IMR-90 (cell line): ENCODE measurements at regions not wholly inside any gene's neighbourhood (a gene's known extent, or its start where the extent isn't known, plus 50 kb on each side); places are given as distances from the start of the nearest gene placed in this dataset.

ENCODE experiments used
- ATAC-seq: fragments of 200-7000 bp; cut with Tn5 transposase; 2 replicates; pipeline ENCODE4 v1.9.1; 2020; ENCODE audit warnings: low read depth, mild to moderate bottlenecking, moderate library complexity
- BruUV-seq: library from RNA; stranded (reverse); fragments of 400-500 nt; replicated peaks from 2 replicates; lab custom pipeline; 2021; lab: Mats Ljungman, UMichigan
- CTCF ChIA-PET: fragments of 300-600 bp; formaldehyde crosslinking; extraction: SDS; loops from one replicate; lab custom pipeline; 2021; ENCODE audit warnings: antibody characterized with exemption; lab: Yijun Ruan, JAX
- POLR2A ChIA-PET: fragments of 300-600 bp; sonication (Branson Sonifier 250); formaldehyde crosslinking; loops from one replicate; lab custom pipeline; 2022; ENCODE audit warnings: antibody characterized with exemption; ENCODE audit not compliant: unreplicated experiment; lab: Charles Lee
- DNase-seq: peaks from one replicate; pipeline ENCODE4 v3.0.0; 2013
- H2AFZ ChIP-seq: replicated peaks from 2 replicates; pipeline ENCODE3; 2013; ENCODE audit warnings: low read length, mild to moderate bottlenecking; ENCODE audit not compliant: poor library complexity
- H2AK5ac ChIP-seq: 2 replicates; pipeline ENCODE4 v1.6.1; 2013; ENCODE audit warnings: low read depth, low read length, inconsistent platforms
- H2AK9ac ChIP-seq: replicated peaks from 2 replicates; pipeline ENCODE3; 2013; ENCODE audit warnings: mild to moderate bottlenecking, low read depth, low read length, moderate library complexity; ENCODE audit not compliant: poor library complexity
- H2BK120ac ChIP-seq: 2 replicates; pipeline ENCODE4 v1.6.1; 2013; ENCODE audit warnings: low read depth, low read length, inconsistent platforms
- H2BK15ac ChIP-seq: 3 replicates; pipeline ENCODE4 v1.6.1; 2013; ENCODE audit warnings: low read depth, low read length, inconsistent platforms
- H2BK20ac ChIP-seq: 2 replicates; pipeline ENCODE4 v1.6.1; 2013; ENCODE audit warnings: low read depth, mild to moderate bottlenecking, inconsistent platforms, low read length, moderate library complexity
- H2BK5ac ChIP-seq: 2 replicates; pipeline ENCODE4 v1.6.1; 2013; ENCODE audit warnings: mild to moderate bottlenecking, low read depth, low read length, inconsistent platforms; ENCODE audit not compliant: poor library complexity, severe bottlenecking
- H3K14ac ChIP-seq: replicated peaks from 2 replicates; pipeline ENCODE4 v1.6.1; 2013; ENCODE audit warnings: low read depth, low read length, inconsistent platforms
- H3K18ac ChIP-seq: 2 replicates; pipeline ENCODE4 v1.6.1; 2013; ENCODE audit warnings: low read depth, low read length, control low read depth
- H3K23ac ChIP-seq: 2 replicates; pipeline ENCODE4 v1.6.1; 2013; ENCODE audit warnings: low read depth, low read length, inconsistent platforms
- H3K27ac ChIP-seq: 2 replicates; pipeline ENCODE4 v1.5.1; 2013; ENCODE audit warnings: mild to moderate bottlenecking, control low read depth, low read length; ENCODE audit not compliant: insufficient read depth
- H3K27me3 ChIP-seq: 2 replicates; pipeline ENCODE4 v1.6.1; 2013; ENCODE audit warnings: low read length; ENCODE audit not compliant: control insufficient read depth, insufficient read depth
- H3K36me3 ChIP-seq: 2 replicates; pipeline ENCODE4 v1.6.1; 2013; ENCODE audit warnings: low read length, mixed read lengths; ENCODE audit not compliant: control insufficient read depth, insufficient read depth
- H3K4ac ChIP-seq: 2 replicates; pipeline ENCODE4 v1.6.1; 2013; ENCODE audit warnings: low read depth, low read length, inconsistent platforms
- H3K4me1 ChIP-seq: 2 replicates; pipeline ENCODE4 v1.6.1; 2013; ENCODE audit warnings: low read length, mixed read lengths; ENCODE audit not compliant: control insufficient read depth, insufficient read depth
- H3K4me2 ChIP-seq: 2 replicates; pipeline ENCODE4 v1.6.1; 2013; ENCODE audit warnings: low read depth, mild to moderate bottlenecking, control low read depth, low read length, moderate library complexity
- H3K4me3 ChIP-seq: 2 replicates; pipeline ENCODE4 v1.5.1; 2013; ENCODE audit warnings: low read depth, mild to moderate bottlenecking, control low read depth, low read length, moderate library complexity; ENCODE audit not compliant: insufficient read depth
- H3K56ac ChIP-seq: 2 replicates; pipeline ENCODE4 v1.6.1; 2013; ENCODE audit warnings: low read length, inconsistent platforms; ENCODE audit not compliant: insufficient read depth; ENCODE audit errors: extremely low read depth
- H3K79me1 ChIP-seq, 2 experiments: 2 replicates each; pipeline ENCODE4 v1.6.1; 2013; ENCODE audit warnings: low read length in 2 of 2, inconsistent platforms in 1 of 2, low read depth in 1 of 2
- H3K9ac ChIP-seq: 2 replicates; pipeline ENCODE4 v1.6.1; 2013; ENCODE audit warnings: low read depth, low read length, control low read depth
- H3K9me1 ChIP-seq: 2 replicates; pipeline ENCODE4 v1.6.1; 2013; ENCODE audit warnings: low read length, inconsistent platforms; ENCODE audit not compliant: insufficient read depth
- H3K9me3 ChIP-seq: 2 replicates; pipeline ENCODE4 v1.6.1; 2013; ENCODE audit warnings: low read length; ENCODE audit not compliant: control insufficient read depth, insufficient read depth
- H4K20me1 ChIP-seq: 2 replicates; pipeline ENCODE4 v1.6.1; 2013; ENCODE audit warnings: low read length, inconsistent platforms; ENCODE audit not compliant: insufficient read depth
- H4K5ac ChIP-seq: 2 replicates; pipeline ENCODE4 v1.6.1; 2013; ENCODE audit warnings: mild to moderate bottlenecking, low read depth, low read length, control low read depth
- H4K8ac ChIP-seq, 2 experiments: 2 replicates each; pipeline ENCODE4 v1.6.1; 2013; ENCODE audit warnings: low read depth in 2 of 2, low read length in 2 of 2, control low read depth in 1 of 2, inconsistent platforms in 1 of 2
- H4K91ac ChIP-seq: 2 replicates; pipeline ENCODE4 v1.6.1; 2013; ENCODE audit warnings: low read depth, low read length, inconsistent platforms; ENCODE audit not compliant: insufficient read depth
- BHLHE40 ChIP-seq: fragments of 150-350 bp; IDR thresholded peaks from 2 replicates; pipeline ENCODE4 v1.6.1; 2016; ENCODE audit warnings: mild to moderate bottlenecking, low read depth, low read length
- CEBPB ChIP-seq: IDR thresholded peaks from 2 replicates; pipeline ENCODE4 v1.6.1; 2012; ENCODE audit warnings: low read depth, low read length, improper control_type of control experiment
- CHD1 ChIP-seq: IDR thresholded peaks from 2 replicates; pipeline ENCODE4 v1.6.1; 2012; ENCODE audit warnings: low read depth, low read length, improper control_type of control experiment
- CTCF ChIP-seq: conservative IDR thresholded peaks from 2 replicates; pipeline ENCODE4 v1.5.1; 2012; ENCODE audit warnings: mild to moderate bottlenecking, low read depth, low read length, improper control_type of control experiment
- ELK1 ChIP-seq: fragments of 150-350 bp; IDR thresholded peaks from 2 replicates; pipeline ENCODE4 v1.6.1; 2016; ENCODE audit warnings: low read depth, mild to moderate bottlenecking, low read length, moderate library complexity, borderline replicate concordance
- FOS ChIP-seq: fragments of 150-350 bp; IDR thresholded peaks from 2 replicates; pipeline ENCODE4 v1.6.1; 2016; ENCODE audit warnings: low read depth, low read length
- MAFK ChIP-seq: IDR thresholded peaks from 2 replicates; pipeline ENCODE4 v1.6.1; 2012; ENCODE audit warnings: low read depth, low read length, improper control_type of control experiment
- MAZ ChIP-seq: IDR thresholded peaks from 2 replicates; pipeline ENCODE4 v1.6.1; 2012; ENCODE audit warnings: low read depth, mild to moderate bottlenecking, low read length, improper control_type of control experiment, moderate library complexity, borderline replicate concordance
- MXI1 ChIP-seq: IDR thresholded peaks from 2 replicates; pipeline ENCODE4 v1.6.1; 2012; ENCODE audit warnings: low read depth, mild to moderate bottlenecking, low read length, moderate library complexity, borderline replicate concordance
- NFE2L2 ChIP-seq: fragments of 150-350 bp; IDR thresholded peaks from 2 replicates; pipeline ENCODE4 v1.6.1; 2016; ENCODE audit warnings: low read depth, mild to moderate bottlenecking, low read length
- POLR2A ChIP-seq: IDR thresholded peaks from 2 replicates; pipeline ENCODE4 v1.6.1; 2012; ENCODE audit warnings: mild to moderate bottlenecking, low read depth, low read length
- RAD21 ChIP-seq: IDR thresholded peaks from 2 replicates; pipeline ENCODE4 v1.6.1; 2012; ENCODE audit warnings: low read length, improper control_type of control experiment
- RCOR1 ChIP-seq: IDR thresholded peaks from 2 replicates; pipeline ENCODE4 v1.6.1; 2012; ENCODE audit warnings: mild to moderate bottlenecking, low read length, improper control_type of control experiment; ENCODE audit not compliant: insufficient replicate concordance
- RFX5 ChIP-seq: IDR thresholded peaks from 2 replicates; pipeline ENCODE4 v1.8.0; 2012; ENCODE audit warnings: low read depth, mild to moderate bottlenecking, low read length, moderate library complexity
- SMC3 ChIP-seq: fragments of 150-350 bp; IDR thresholded peaks from 2 replicates; pipeline ENCODE4 v1.6.1; 2016; ENCODE audit warnings: low read depth, mild to moderate bottlenecking, antibody characterized with exemption, low read length, moderate library complexity
- USF2 ChIP-seq: fragments of 150-350 bp; IDR thresholded peaks from 2 replicates; pipeline ENCODE4 v1.6.1; 2017; ENCODE audit warnings: mild to moderate bottlenecking, antibody characterized with exemption, low read length, low read depth
- WGBS, 2 experiments: methylation state at CpG; one replicate each; pipeline versions ENCODE4 v1.1.5 to v1.1.7; 2013; ENCODE audit warnings: missing lambda C conversion rate in 2 of 2; ENCODE audit not compliant: insufficient read length in 1 of 2; ENCODE audit errors: extremely low coverage in 2 of 2; 5-methylcytosine and 5-hydroxymethylcytosine counted together
- dilution Hi-C: fragments of 300-500 bp; cut with HindIII; formaldehyde crosslinking; loops from one replicate; pipeline ENCODE4 v1.14.3; 2018; ENCODE audit warnings: low sequenced_read_pairs; ENCODE audit not compliant: unreplicated experiment
- in situ Hi-C: fragments of 300-500 bp; cut with MboI; formaldehyde crosslinking; loops from 3 replicates; pipeline ENCODE4 v1.14.3; 2019; ENCODE audit warnings: low sequenced_read_pairs, inconsistent platforms, mixed read lengths
- intact Hi-C: fragments of 100-400 bp; cut with micrococcal nuclease; formaldehyde crosslinking; loops from 2 replicates; pipeline ENCODE4 v1.10.0; 2022

GRCh38 chr16:86726340-86726739, 148.0 kb downstream of the FOXL1 start:
- Histone ChIP-seq H3K23ac (no peak overlapping the region), H2AK9ac (peak overlapping the region; percentile 20), H3K9ac (no peak overlapping the region), H3K56ac (no peak overlapping the region), H2BK120ac (no peak overlapping the region), H2BK20ac (no peak overlapping the region), H3K79me1 (no peaks in the 10 kb centered on the region), H4K8ac (no peak overlapping the region), H4K91ac (no peak overlapping the region), H4K20me1 (no peaks in the 10 kb centered on the region), H3K36me3 (no peaks in the 10 kb centered on the region), H3K27ac (no peak overlapping the region), H3K4ac (no peak overlapping the region), H3K14ac (no peak overlapping the region), H3K4me2 (no peak overlapping the region), H2BK15ac (no peak overlapping the region), H3K9me1 (no peaks in the 10 kb centered on the region; the same call in 1 of the 2 replicates), H2BK5ac (no peak overlapping the region), H3K18ac (no peak overlapping the region), H2AK5ac (no peak overlapping the region), H2AFZ (no peak overlapping the region), H3K27me3 (peaks cover 58% of the 10 kb centered on the region), H3K4me3 (no peak overlapping the region), H3K4me1 (no peaks in the 10 kb centered on the region), H4K5ac (no peak overlapping the region), H3K9me3 (peaks cover 4% of the 10 kb centered on the region)
- in situ Hi-C loops (no loop called here), intact Hi-C loops (no loop called here), dilution Hi-C loops (no loop called here)
- CTCF ChIA-PET: no interaction called here
- POLR2A ChIA-PET: no interaction called here
- DNase-seq (no peak), ATAC-seq (no peak)
- no CpG with 5 or more reads among the region's 5 CpGs for WGBS, 2 experiments
- BruUV-seq: no TSS peak
- TF ChIP-seq MAFK: no peak
- TF ChIP-seq ELK1: no peak
- no peak for TF ChIP-seq USF2
- TF ChIP-seq RFX5: no peak
- TF ChIP-seq NFE2L2: no peak
- TF ChIP-seq BHLHE40: no peak
- TF ChIP-seq CTCF: no peak
- TF ChIP-seq FOS: no peak
- TF ChIP-seq CEBPB: no peak
- TF ChIP-seq POLR2A: no peak
- no peak for TF ChIP-seq RCOR1
- TF ChIP-seq CHD1: no peak
- TF ChIP-seq MAZ: no peak
- no peak for TF ChIP-seq SMC3
- no peak for TF ChIP-seq MXI1
- no peak for TF ChIP-seq RAD21
